ENCODE measurements at regions not wholly inside any gene's neighbourhood (a gene's known extent, or its start where the extent isn't known, plus 50 kb on each side); places are given as distances from the start of the nearest gene placed in this dataset.
"Not testable (repeated sequence)": the region's sequence is repeated elsewhere in the genome, so short reads cannot be mapped to it uniquely, and the experiment has no call there.

GRCh38 chr6:166851426-166851825 is 104.9 kb downstream of the RNASET2 start:
- Mint-ChIP-seq H3K4me1 (ENCODE audit: low read depth) (peaks cover 9% of the 10 kb centered on the region), H3K4me3 (ENCODE audit: unreplicated experiment) (no peak overlapping the region), H3K36me3 (ENCODE audit: low read depth) (no peaks in the 10 kb centered on the region), H3K27ac (ENCODE audit: unreplicated experiment) (no peak overlapping the region), H3K9me3 (ENCODE audit: low read depth) (peaks cover 13% of the 10 kb centered on the region), H3K27me3 (ENCODE audit: low read depth) (no peaks in the 10 kb centered on the region)
- DNase-seq (ENCODE audit: low spot score) = no peak
- TF ChIP-seq CTCF (IDR thresholded peaks at IDR 0.05) = no peak

- H3K4me1 Mint-ChIP-seq (ENCODE audit: low read depth) = peaks cover 9% of the 10 kb centered on the region
- H3K4me3 Mint-ChIP-seq (ENCODE audit: unreplicated experiment) = no peak overlapping the region
- H3K9me3 Mint-ChIP-seq (ENCODE audit: low read depth) = peaks cover 13% of the 10 kb centered on the region
- H3K27ac Mint-ChIP-seq (ENCODE audit: unreplicated experiment) = no peak overlapping the region
- TF ChIP-seq CTCF (IDR thresholded peaks at IDR 0.05) = no peak
- no peak for DNase-seq (ENCODE audit: low spot score)
- H3K36me3 Mint-ChIP-seq (ENCODE audit: low read depth) = no peaks in the 10 kb centered on the region
- H3K27me3 Mint-ChIP-seq (ENCODE audit: low read depth) = no peaks in the 10 kb centered on the region
Measured at GRCh38 chr6:166850677-166851076, 105.7 kb downstream of the RNASET2 start.

GRCh38 chr6:166849749-166850183 is 106.6 kb downstream of the RNASET2 start:
- peaks cover 9% of the 10 kb centered on the region for H3K27me3 Mint-ChIP-seq (ENCODE audit: low read depth)
- peaks cover 15% of the 10 kb centered on the region for H3K9me3 Mint-ChIP-seq (ENCODE audit: low read depth)
- H3K4me1 Mint-ChIP-seq (ENCODE audit: low read depth) = peaks cover 9% of the 10 kb centered on the region
- DNase-seq (ENCODE audit: low spot score) = no peak
- no peak overlapping the region for H3K27ac Mint-ChIP-seq (ENCODE audit: unreplicated experiment)
- H3K36me3 Mint-ChIP-seq (ENCODE audit: low read depth) = peaks cover 2% of the 10 kb centered on the region
- TF ChIP-seq CTCF (IDR thresholded peaks at IDR 0.05) = no peak
- H3K4me3 Mint-ChIP-seq (ENCODE audit: unreplicated experiment) = no peak overlapping the region

GRCh38 chr6:166848979-166849748 is 107.2 kb downstream of the RNASET2 start:
- Mint-ChIP-seq H3K27me3 (ENCODE audit: low read depth) (peaks cover 11% of the 10 kb centered on the region), H3K4me1 (ENCODE audit: low read depth) (peaks cover 9% of the 10 kb centered on the region), H3K4me3 (ENCODE audit: unreplicated experiment) (no peak overlapping the region), H3K27ac (ENCODE audit: unreplicated experiment) (no peak overlapping the region), H3K36me3 (ENCODE audit: low read depth) (peaks cover 2% of the 10 kb centered on the region), H3K9me3 (ENCODE audit: low read depth) (peaks cover 15% of the 10 kb centered on the region)
- DNase-seq (ENCODE audit: low spot score) = no peak
- no peak for TF ChIP-seq CTCF (IDR thresholded peaks at IDR 0.05)

GRCh38 chr6:166846446-166847142 is 109.8 kb downstream of the RNASET2 start:
- peaks cover 16% of the 10 kb centered on the region for H3K27me3 Mint-ChIP-seq (ENCODE audit: low read depth)
- H3K27ac Mint-ChIP-seq (ENCODE audit: unreplicated experiment); DNase-seq (ENCODE audit: low spot score); H3K36me3 Mint-ChIP-seq (ENCODE audit: low read depth); H3K4me3 Mint-ChIP-seq (ENCODE audit: unreplicated experiment); H3K4me1 Mint-ChIP-seq (ENCODE audit: low read depth): not testable (repeated sequence)
- H3K9me3 Mint-ChIP-seq (ENCODE audit: low read depth) = peaks cover 15% of the 10 kb centered on the region
